Mammary epithelial cell (primary cell): ENCODE measurements at regions not wholly inside any gene's neighbourhood (a gene's known extent, or its start where the extent isn't known, plus 50 kb on each side); places are given as distances from the start of the nearest gene placed in this dataset.

ENCODE experiments used
- CTCF ChIP-seq, 2 donors: IDR thresholded peaks in 1 of 2; conservative IDR thresholded peaks in 1 of 2; 2 replicates each; pipeline ENCODE4 v1.5.1; 2011 to 2012; ENCODE audit warnings: inconsistent platforms in 2 of 2, low read length in 2 of 2, mild to moderate bottlenecking in 2 of 2, control low read depth in 1 of 2, low read depth in 1 of 2; ENCODE audit not compliant: insufficient read depth in 1 of 2; ENCODE audit errors: extremely low read depth in 1 of 2
- EZH2 ChIP-seq: IDR thresholded peaks from 2 replicates; pipeline ENCODE4 v1.6.1; 2012; ENCODE audit warnings: low read length, inconsistent platforms, borderline replicate concordance

GRCh38 chr9:120104771-120105170, 475.2 kb downstream of the CDK5RAP2 start:
- no peak for TF ChIP-seq CTCF (conservative IDR thresholded peaks at IDR 0.05 in 1 of 2, IDR thresholded peaks at IDR 0.05 in 1 of 2; ENCODE audit: extremely low read depth in 1 of 2, insufficient read depth in 1 of 2, low read depth in 1 of 2, low read length in 2 of 2)
- no peak for TF ChIP-seq EZH2
